ENCODE measurements at regions not wholly inside any gene's neighbourhood (a gene's known extent, or its start where the extent isn't known, plus 50 kb on each side); places are given as distances from the start of the nearest gene placed in this dataset.

DNA sequence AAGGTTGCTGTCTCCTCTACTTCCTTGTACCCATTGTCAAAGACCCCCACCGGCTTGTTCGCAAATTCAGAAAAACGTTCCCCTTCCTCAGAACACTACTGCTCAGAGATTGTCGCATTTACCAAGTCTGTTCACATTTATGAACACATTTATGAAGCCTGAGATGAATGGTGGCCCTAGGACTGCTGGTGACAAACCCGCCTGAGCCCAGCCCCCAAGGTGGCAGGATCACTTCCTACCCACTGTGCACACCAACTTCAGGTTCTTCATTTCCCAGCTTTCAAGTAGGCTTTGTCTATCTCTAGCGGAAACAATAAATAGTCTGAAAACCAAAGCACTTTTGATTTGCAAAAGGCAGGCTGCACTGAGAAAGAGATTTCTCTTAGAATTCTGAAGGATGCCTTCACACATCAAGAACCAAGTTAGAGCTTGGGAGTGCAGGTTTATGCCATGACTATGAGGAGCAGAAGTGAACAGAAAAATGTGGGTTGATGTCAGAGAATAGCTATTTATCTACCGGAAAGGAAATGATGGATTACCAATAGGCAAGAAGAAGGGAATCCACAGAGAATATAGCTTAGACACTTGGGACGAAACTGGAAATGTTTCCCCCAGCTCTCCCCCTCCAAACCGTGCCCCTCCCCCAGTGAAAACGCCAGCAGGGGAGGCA lies 200.5 kb downstream of the TOMM20 start:
- DNase-seq (no peak), ATAC-seq (ENCODE audit: low read depth) (no peak)
- no peaks in the 10 kb centered on the region for H3K36me3 Mint-ChIP-seq (ENCODE audit: low read depth)
- ChIA-PET CTCF (interaction anchor here (1.2 kb wide), 1 partner anchor 156 kb away, joined by 3 read pairs; no protein-coding TSS in a partner anchor), POLR2A (interaction anchor here (0.6 to 2.6 kb wide), 4 partner anchors 27 to 318 kb away, joined by 3 to 10 read pairs (median 3); partner anchors contain the start of gene IRF2BP2)
- TF ChIP-seq, protein P1, sequence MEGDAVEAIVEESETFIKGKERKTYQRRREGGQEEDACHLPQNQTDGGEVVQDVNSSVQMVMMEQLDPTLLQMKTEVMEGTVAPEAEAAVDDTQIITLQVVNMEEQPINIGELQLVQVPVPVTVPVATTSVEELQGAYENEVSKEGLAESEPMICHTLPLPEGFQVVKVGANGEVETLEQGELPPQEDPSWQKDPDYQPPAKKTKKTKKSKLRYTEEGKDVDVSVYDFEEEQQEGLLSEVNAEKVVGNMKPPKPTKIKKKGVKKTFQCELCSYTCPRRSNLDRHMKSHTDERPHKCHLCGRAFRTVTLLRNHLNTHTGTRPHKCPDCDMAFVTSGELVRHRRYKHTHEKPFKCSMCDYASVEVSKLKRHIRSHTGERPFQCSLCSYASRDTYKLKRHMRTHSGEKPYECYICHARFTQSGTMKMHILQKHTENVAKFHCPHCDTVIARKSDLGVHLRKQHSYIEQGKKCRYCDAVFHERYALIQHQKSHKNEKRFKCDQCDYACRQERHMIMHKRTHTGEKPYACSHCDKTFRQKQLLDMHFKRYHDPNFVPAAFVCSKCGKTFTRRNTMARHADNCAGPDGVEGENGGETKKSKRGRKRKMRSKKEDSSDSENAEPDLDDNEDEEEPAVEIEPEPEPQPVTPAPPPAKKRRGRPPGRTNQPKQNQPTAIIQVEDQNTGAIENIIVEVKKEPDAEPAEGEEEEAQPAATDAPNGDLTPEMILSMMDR (IDR thresholded peaks at IDR 0.05) = no peak
- H3K4me1 Mint-ChIP-seq = peaks cover 38% of the 10 kb centered on the region
- peak overlapping the region; percentile 78 for H3K27ac Mint-ChIP-seq
- H3K27me3 Mint-ChIP-seq = no peaks in the 10 kb centered on the region
- peak overlapping the region; percentile 78 for H3K4me3 Mint-ChIP-seq
- H3K9me3 Mint-ChIP-seq = no peaks in the 10 kb centered on the region
- intact Hi-C loops (cut with micrococcal nuclease) = loop anchor here (1.0 to 5.0 kb wide), 8 partner anchors 17 to 331 kb away; no protein-coding TSS in a partner anchor

DNA sequence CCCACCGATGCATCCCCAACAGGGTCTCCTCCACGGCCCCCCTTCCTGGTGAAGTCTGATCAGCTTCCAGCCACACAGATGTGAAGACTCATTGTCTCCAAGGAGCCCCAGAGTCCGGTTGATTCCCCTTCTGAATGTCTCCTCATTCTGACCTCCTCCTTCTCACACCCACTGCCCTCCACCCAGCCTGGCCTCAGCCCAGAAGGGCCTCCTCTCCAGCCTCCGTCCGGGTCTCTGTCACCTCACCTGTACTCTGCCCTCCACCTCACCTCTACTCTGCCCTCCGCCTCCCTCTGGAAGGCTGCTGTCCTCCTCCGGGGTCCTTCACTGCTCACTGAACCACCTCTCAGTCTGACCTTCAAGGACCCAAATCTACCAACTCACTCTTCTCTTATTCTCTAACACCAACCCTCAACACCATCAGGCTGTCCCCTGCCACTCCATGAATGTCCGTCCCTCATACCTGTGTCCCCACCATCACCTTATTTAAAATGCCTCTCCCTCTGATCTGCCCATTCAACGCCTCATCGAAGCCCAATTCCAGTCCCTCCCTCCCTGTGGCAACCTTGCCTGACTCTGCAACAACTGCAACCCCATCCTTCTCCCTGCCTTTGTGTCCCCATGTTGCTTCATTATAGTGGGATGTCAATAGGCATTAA lies 201.2 kb downstream of the TOMM20 start:
- DNase-seq (no peak), ATAC-seq (ENCODE audit: low read depth) (peak; percentile 5)
- Mint-ChIP-seq H3K27me3 (no peaks in the 10 kb centered on the region), H3K9me3 (no peaks in the 10 kb centered on the region), H3K36me3 (ENCODE audit: low read depth) (no peaks in the 10 kb centered on the region), H3K4me3 (peak overlapping the region; percentile 78), H3K27ac (peak overlapping the region; percentile 78), H3K4me1 (peaks cover 32% of the 10 kb centered on the region)
- TF ChIP-seq, protein P1 (IDR thresholded peaks at IDR 0.05) = no peak
- CTCF ChIA-PET = interaction anchor here (0.5 to 1.2 kb wide), 5 partner anchors 35 to 156 kb away, joined by 3 to 4 read pairs (median 3); no protein-coding TSS in a partner anchor
- intact Hi-C loops (cut with micrococcal nuclease) = loop anchor here (1.0 to 5.0 kb wide), 8 partner anchors 17 to 330 kb away; no protein-coding TSS in a partner anchor
- POLR2A ChIA-PET = interaction anchor here (0.8 to 2.6 kb wide), 15 partner anchors 17 to 327 kb away, joined by 3 to 17 read pairs (median 5); partner anchors contain the start of gene IRF2BP2

DNA sequence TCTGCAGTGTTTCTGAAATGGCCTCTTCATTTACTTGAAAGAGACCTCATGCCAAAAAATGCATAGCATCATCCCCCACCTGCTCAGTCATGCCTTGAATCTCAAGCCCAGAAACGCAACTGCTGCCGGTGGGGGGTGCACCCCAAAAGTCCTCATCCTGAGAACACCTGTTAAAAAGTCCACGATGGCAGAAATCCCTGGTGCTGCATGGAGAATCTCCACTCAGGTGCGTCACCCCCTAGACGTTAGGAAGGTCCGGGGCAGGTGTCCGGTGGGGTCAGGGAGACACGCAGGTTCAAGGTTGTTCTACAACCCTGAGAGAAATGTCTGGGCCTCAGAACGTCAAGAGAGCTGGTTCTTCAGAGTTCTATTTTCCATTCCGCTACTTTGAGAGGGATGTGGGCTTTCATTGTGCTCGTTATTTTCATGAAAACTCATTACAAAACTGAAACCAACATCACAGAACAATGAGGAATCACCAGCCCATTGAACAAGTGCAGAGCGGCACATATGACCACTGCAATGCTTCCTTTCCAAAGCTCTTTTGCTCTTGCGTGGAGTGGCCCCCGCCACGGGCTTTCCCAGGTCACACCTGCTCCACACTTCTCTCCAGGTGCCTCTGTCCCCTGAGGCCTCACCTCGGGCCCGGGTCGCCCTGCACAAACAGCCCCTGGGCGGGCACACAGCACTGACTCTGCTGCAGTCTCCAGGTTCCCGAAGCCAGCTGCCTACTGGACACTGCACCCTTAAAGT lies 201.9 kb downstream of the TOMM20 start:
- no peaks in the 10 kb centered on the region for H3K36me3 Mint-ChIP-seq (ENCODE audit: low read depth)
- TF ChIP-seq, protein P1 (IDR thresholded peaks at IDR 0.05) = no peak
- POLR2A ChIA-PET = interaction anchor here (0.7 to 2.6 kb wide), 19 partner anchors 18 to 528 kb away, joined by 3 to 17 read pairs (median 4); partner anchors contain the start of gene IRF2BP2
- DNase-seq (peak; percentile 42), ATAC-seq (ENCODE audit: low read depth) (peak; percentile 82)
- CTCF ChIA-PET = interaction anchor here (0.5 to 1.2 kb wide), 4 partner anchors 36 to 157 kb away, joined by 3 to 4 read pairs (median 3); no protein-coding TSS in a partner anchor
- H3K27ac Mint-ChIP-seq = peak overlapping the region; percentile 78
- no peaks in the 10 kb centered on the region for H3K27me3 Mint-ChIP-seq
- H3K4me1 Mint-ChIP-seq = peaks cover 30% of the 10 kb centered on the region
- intact Hi-C loops (cut with micrococcal nuclease) = loop anchor here (1.0 to 5.0 kb wide), 10 partner anchors 18 to 329 kb away; no protein-coding TSS in a partner anchor
- peak overlapping the region; percentile 78 for H3K4me3 Mint-ChIP-seq
- no peaks in the 10 kb centered on the region for H3K9me3 Mint-ChIP-seq

DNA sequence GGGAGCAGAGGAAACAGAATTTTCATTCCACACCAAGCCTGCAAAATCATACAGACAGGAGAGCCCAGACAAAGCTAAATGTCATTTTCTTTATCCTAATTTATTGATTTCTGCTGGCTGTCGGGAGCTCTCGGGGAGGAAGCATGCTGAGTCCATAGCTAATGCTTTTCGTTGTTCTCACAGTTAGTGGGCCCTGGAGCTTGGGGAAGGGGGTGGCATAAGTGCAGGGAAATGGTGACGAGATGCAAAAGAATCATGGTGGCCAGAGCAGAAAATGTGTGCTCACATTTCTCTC lies 202.4 kb downstream of the TOMM20 start:
- ATAC-seq (ENCODE audit: low read depth) = no peak
- H3K36me3 Mint-ChIP-seq (ENCODE audit: low read depth) = no peaks in the 10 kb centered on the region

More for the DNA sequence above, 202.4 kb downstream of the TOMM20 start:
- TF ChIP-seq, protein P1 (IDR thresholded peaks at IDR 0.05) = no peak
- Mint-ChIP-seq H3K4me1 (peaks cover 30% of the 10 kb centered on the region), H3K4me3 (peak overlapping the region; percentile 78), H3K27me3 (no peaks in the 10 kb centered on the region), H3K9me3 (no peaks in the 10 kb centered on the region), H3K27ac (peak overlapping the region; percentile 78)
- ChIA-PET CTCF (interaction anchor here (1.0 to 1.2 kb wide), 2 partner anchors 36 to 52 kb away, joined by 3 to 4 read pairs; no protein-coding TSS in a partner anchor), POLR2A (interaction anchor here (0.7 to 2.6 kb wide), 16 partner anchors 10 to 529 kb away, joined by 3 to 17 read pairs (median 4); partner anchors contain the start of gene IRF2BP2)
- DNase-seq = no peak
- intact Hi-C loops (cut with micrococcal nuclease) = loop anchor here (1.0 to 5.0 kb wide), 9 partner anchors 19 to 329 kb away; no protein-coding TSS in a partner anchor
